22Rv1 (cell line): ENCODE measurements at regions not wholly inside any gene's neighbourhood (a gene's known extent, or its start where the extent isn't known, plus 50 kb on each side); places are given as distances from the start of the nearest gene placed in this dataset.

Experiments
- H3K27ac ChIP-seq: fragments of 450-650 bp; 2 replicates; pipeline ENCODE4 v1.5.1; 2017
- CTCF ChIP-seq: fragments of 450-650 bp; IDR thresholded peaks from 2 replicates; pipeline ENCODE4 v1.5.1; 2017; ENCODE audit warnings: mild to moderate bottlenecking
- ZFX ChIP-seq: fragments of 450-650 bp; IDR thresholded peaks from 2 replicates; pipeline ENCODE4 v1.6.1; 2017; ENCODE audit warnings: antibody characterized with exemption, borderline replicate concordance

GRCh38 chr6:76707630-76708029, 635.2 kb upstream of the IMPG1 start:
- TF ChIP-seq CTCF (no peak), ZFX (no peak)
- H3K27ac ChIP-seq: no peak overlapping the region

GRCh38 chr6:76706631-76707030, 634.2 kb upstream of the IMPG1 start:
- TF ChIP-seq ZFX (no peak), CTCF (no peak)
- H3K27ac ChIP-seq: no peak overlapping the region

GRCh38 chr6:76706086-76706485, 633.6 kb upstream of the IMPG1 start:
- H3K27ac ChIP-seq: no peak overlapping the region
- TF ChIP-seq CTCF: no peak
- TF ChIP-seq ZFX: no peak

- TF ChIP-seq ZFX: no peak
- no peak for TF ChIP-seq CTCF
- no peak overlapping the region for H3K27ac ChIP-seq
Measured at GRCh38 chr6:76703786-76704185, 631.3 kb upstream of the IMPG1 start.

- TF ChIP-seq ZFX: no peak
- TF ChIP-seq CTCF: no peak
- H3K27ac ChIP-seq: no peak overlapping the region
Measured at GRCh38 chr6:76703285-76703684, 630.8 kb upstream of the IMPG1 start.

- no peak overlapping the region for H3K27ac ChIP-seq
- TF ChIP-seq ZFX (no peak), CTCF (no peak)
Measured at GRCh38 chr6:76702187-76702586, 629.7 kb upstream of the IMPG1 start.

- no peak for TF ChIP-seq CTCF
- no peak for TF ChIP-seq ZFX
Measured at GRCh38 chr6:76701610-76702009, 629.1 kb upstream of the IMPG1 start.

More at GRCh38 chr6:76701610-76702009, 629.1 kb upstream of the IMPG1 start:
- H3K27ac ChIP-seq: no peak overlapping the region
